ENCODE measurements at regions not wholly inside any gene's neighbourhood (a gene's known extent, or its start where the extent isn't known, plus 50 kb on each side); places are given as distances from the start of the nearest gene placed in this dataset.

GRCh38 chr5:101829255-101829654, 466.8 kb downstream of the SLCO4C1 start:
- Histone ChIP-seq H3K27me3 (replicated peaks; ENCODE audit: insufficient read depth) (no peaks in the 10 kb centered on the region), H3K4me1 (ENCODE audit: control insufficient read depth in 1 of 2, low read depth in 2 of 2) (no peaks in the 10 kb centered on the region), H3K4me3 (no peak overlapping the region), H3K9me3 (no peaks in the 10 kb centered on the region), H3K36me3 (no peaks in the 10 kb centered on the region), H3K27ac (no peak overlapping the region)
- TF ChIP-seq, protein P1, sequence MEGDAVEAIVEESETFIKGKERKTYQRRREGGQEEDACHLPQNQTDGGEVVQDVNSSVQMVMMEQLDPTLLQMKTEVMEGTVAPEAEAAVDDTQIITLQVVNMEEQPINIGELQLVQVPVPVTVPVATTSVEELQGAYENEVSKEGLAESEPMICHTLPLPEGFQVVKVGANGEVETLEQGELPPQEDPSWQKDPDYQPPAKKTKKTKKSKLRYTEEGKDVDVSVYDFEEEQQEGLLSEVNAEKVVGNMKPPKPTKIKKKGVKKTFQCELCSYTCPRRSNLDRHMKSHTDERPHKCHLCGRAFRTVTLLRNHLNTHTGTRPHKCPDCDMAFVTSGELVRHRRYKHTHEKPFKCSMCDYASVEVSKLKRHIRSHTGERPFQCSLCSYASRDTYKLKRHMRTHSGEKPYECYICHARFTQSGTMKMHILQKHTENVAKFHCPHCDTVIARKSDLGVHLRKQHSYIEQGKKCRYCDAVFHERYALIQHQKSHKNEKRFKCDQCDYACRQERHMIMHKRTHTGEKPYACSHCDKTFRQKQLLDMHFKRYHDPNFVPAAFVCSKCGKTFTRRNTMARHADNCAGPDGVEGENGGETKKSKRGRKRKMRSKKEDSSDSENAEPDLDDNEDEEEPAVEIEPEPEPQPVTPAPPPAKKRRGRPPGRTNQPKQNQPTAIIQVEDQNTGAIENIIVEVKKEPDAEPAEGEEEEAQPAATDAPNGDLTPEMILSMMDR (IDR thresholded peaks at IDR 0.05), result no peak
- DNase-seq (ENCODE audit: low spot score) (no peak), ATAC-seq (ENCODE audit: insufficient number of reproducible peaks, low FRiP score, low read depth) (no peak)

GRCh38 chr5:101811466-101811865, 484.6 kb downstream of the SLCO4C1 start:
- no peak overlapping the region for H3K27ac ChIP-seq
- peaks cover 0 to 3% of the 10 kb centered on the region in 2 donors for H3K4me1 ChIP-seq (ENCODE audit: control insufficient read depth in 1 of 2, low read depth in 2 of 2)
- TF ChIP-seq, protein P1 (IDR thresholded peaks at IDR 0.05), result no peak
- H3K27me3 ChIP-seq (replicated peaks; ENCODE audit: insufficient read depth), result no peaks in the 10 kb centered on the region
- no peaks in the 10 kb centered on the region for H3K9me3 ChIP-seq
- ATAC-seq (ENCODE audit: insufficient number of reproducible peaks, low FRiP score, low read depth), result no peak
- no peak for DNase-seq (ENCODE audit: low spot score)
- H3K36me3 ChIP-seq, result no peaks in the 10 kb centered on the region
- H3K4me3 ChIP-seq, result no peak overlapping the region

GRCh38 chr5:101806410-101806809, 489.7 kb downstream of the SLCO4C1 start:
- no peak overlapping the region for H3K4me3 ChIP-seq
- no peak for DNase-seq (ENCODE audit: low spot score)
- H3K36me3 ChIP-seq, result no peaks in the 10 kb centered on the region

DNA sequence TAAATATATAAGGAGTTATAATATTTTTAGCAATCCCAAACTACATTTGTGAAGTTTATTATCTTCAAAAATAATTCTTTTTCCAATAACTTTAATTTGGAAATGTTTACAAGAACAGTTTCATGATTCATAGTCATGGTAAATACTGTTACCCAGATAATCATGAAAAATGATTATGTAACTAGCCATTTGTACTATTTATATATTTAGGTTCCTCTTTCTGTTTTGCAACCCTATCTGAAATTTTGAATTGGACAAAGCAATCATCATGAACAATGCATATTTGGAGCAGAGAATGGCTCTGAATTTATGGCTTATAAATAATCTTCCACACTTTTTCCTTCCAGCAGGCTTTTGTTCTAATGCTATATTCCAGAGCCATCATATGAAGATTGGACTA, 499.7 kb downstream of the SLCO4C1 start:
- ATAC-seq (ENCODE audit: insufficient number of reproducible peaks, low FRiP score, low read depth), result no peak
- Histone ChIP-seq H3K4me3 (no peak overlapping the region), H3K36me3 (no peaks in the 10 kb centered on the region), H3K27ac (no peak overlapping the region), H3K27me3 (replicated peaks; ENCODE audit: insufficient read depth) (no peaks in the 10 kb centered on the region), H3K9me3 (no peaks in the 10 kb centered on the region), H3K4me1 (ENCODE audit: control insufficient read depth in 1 of 2, low read depth in 2 of 2) (no peaks in the 10 kb centered on the region)
- TF ChIP-seq, protein P1 (IDR thresholded peaks at IDR 0.05), result no peak
- DNase-seq (ENCODE audit: low spot score), result no peak

More at GRCh38 chr5:101806410-101806809, 489.7 kb downstream of the SLCO4C1 start:
- H3K9me3 ChIP-seq, result no peaks in the 10 kb centered on the region
- H3K27ac ChIP-seq, result no peak overlapping the region
- TF ChIP-seq, protein P1 (IDR thresholded peaks at IDR 0.05), result no peak
- H3K4me1 ChIP-seq (ENCODE audit: control insufficient read depth in 1 of 2, low read depth in 2 of 2), result peaks cover 0 to 9% of the 10 kb centered on the region in 2 donors
- H3K27me3 ChIP-seq (replicated peaks; ENCODE audit: insufficient read depth), result no peaks in the 10 kb centered on the region
- no peak for ATAC-seq (ENCODE audit: insufficient number of reproducible peaks, low FRiP score, low read depth)

DNA sequence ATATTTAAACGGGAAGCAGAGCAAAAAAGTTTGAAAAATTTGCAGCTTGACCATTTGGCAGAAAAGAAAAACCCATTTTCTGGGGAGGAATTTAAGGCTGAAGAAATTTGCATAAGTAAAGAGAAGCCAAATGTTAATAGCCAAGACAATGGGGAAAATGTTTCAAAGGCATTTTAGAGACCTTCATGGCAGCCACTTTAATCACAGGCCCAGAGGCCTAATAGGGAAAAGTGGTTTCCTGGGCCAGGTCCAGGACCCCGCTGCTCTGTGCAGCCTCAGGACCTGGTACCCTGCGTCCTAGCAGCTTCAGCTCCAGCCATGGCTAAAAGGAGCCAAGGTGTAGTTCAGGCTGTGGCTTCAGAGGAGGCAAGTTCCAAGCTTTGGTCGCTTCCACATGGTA, 507.3 kb downstream of the SLCO4C1 start:
- Histone ChIP-seq H3K27me3 (replicated peaks; ENCODE audit: insufficient read depth) (no peaks in the 10 kb centered on the region), H3K9me3 (no peaks in the 10 kb centered on the region), H3K27ac (no peak overlapping the region), H3K36me3 (no peaks in the 10 kb centered on the region), H3K4me1 (ENCODE audit: control insufficient read depth in 1 of 2, low read depth in 2 of 2) (no peaks in the 10 kb centered on the region), H3K4me3 (no peak overlapping the region)
- DNase-seq (ENCODE audit: low spot score) (no peak), ATAC-seq (ENCODE audit: insufficient number of reproducible peaks, low FRiP score, low read depth) (no peak)
- TF ChIP-seq, protein P1 (IDR thresholded peaks at IDR 0.05), result no peak

All from thoracic aorta (tissue), 2 donors.